ENCODE measurements at regions not wholly inside any gene's neighbourhood (a gene's known extent, or its start where the extent isn't known, plus 50 kb on each side); places are given as distances from the start of the nearest gene placed in this dataset.

DNA sequence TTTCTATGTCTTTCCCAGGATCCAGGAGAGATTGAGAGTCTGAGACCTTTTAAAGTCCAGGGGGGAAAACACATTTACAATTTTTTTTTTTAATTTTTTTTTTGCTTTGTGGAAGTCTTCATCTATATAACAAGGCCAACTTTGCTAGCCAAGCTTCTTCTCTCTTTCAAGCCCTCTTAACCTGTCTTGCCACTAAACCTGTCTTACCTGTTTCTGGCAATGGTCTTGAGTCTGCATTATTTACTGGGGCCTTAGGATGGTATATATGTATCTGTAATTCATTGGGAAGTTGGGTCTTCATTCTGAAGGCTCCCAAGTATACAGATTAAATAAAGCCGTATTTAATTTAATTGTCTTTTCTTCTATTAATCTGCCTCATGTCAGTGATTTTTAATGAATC is 750.9 kb upstream of the B3GALT2 start:
- TF ChIP-seq ZNF274 (IDR thresholded peaks at IDR 0.05; ENCODE audit: low read depth, low read length): no peak
- TF ChIP-seq, protein P1, sequence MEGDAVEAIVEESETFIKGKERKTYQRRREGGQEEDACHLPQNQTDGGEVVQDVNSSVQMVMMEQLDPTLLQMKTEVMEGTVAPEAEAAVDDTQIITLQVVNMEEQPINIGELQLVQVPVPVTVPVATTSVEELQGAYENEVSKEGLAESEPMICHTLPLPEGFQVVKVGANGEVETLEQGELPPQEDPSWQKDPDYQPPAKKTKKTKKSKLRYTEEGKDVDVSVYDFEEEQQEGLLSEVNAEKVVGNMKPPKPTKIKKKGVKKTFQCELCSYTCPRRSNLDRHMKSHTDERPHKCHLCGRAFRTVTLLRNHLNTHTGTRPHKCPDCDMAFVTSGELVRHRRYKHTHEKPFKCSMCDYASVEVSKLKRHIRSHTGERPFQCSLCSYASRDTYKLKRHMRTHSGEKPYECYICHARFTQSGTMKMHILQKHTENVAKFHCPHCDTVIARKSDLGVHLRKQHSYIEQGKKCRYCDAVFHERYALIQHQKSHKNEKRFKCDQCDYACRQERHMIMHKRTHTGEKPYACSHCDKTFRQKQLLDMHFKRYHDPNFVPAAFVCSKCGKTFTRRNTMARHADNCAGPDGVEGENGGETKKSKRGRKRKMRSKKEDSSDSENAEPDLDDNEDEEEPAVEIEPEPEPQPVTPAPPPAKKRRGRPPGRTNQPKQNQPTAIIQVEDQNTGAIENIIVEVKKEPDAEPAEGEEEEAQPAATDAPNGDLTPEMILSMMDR (IDR thresholded peaks at IDR 0.05 in 2 of 3, conservative IDR thresholded peaks at IDR 0.05 in 1 of 3; ENCODE audit: borderline replicate concordance in 1 of 3, insufficient read depth in 1 of 3, low read depth in 2 of 3, low read length in 2 of 3): no peak
- TF ChIP-seq TCF7L2 (IDR thresholded peaks at IDR 0.05; ENCODE audit: borderline replicate concordance, extremely low read depth, insufficient read depth, insufficient read length): no peak

Data from HCT116 (cell line).